ENCODE measurements at regions not wholly inside any gene's neighbourhood (a gene's known extent, or its start where the extent isn't known, plus 50 kb on each side); places are given as distances from the start of the nearest gene placed in this dataset.

DNA sequence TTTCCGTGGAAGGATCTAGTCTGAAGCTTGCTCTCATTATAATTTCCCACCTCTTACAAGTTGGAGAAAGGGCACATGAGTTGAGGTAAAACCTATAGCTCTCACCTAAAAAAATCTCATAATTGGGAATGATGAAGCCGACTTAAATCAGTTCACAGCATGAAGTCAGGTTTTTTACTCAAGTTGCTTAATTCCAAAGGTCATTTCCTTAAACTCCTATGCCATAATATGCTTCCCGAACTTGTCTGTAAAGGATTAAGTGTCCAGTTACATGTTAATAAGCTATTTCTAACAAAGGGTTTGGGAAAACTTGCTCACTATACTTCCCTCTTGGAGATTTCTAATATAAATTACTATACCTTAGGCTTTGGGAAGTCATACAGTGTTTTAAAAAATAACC, 481.2 kb downstream of the NUP35 start:
- intact Hi-C loops (cut with micrococcal nuclease): no loop called here
- H3K9me3 Mint-ChIP-seq (ENCODE audit: unreplicated experiment): no peaks in the 10 kb centered on the region
- BruUV-seq (replicated peaks): no TSS peak
- TF ChIP-seq CTCF (IDR thresholded peaks at IDR 0.05; ENCODE audit: unreplicated experiment): no peak
- POLR2A ChIA-PET: no interaction called here
- H3K27ac Mint-ChIP-seq (ENCODE audit: low read depth, unreplicated experiment): no peak overlapping the region
- no peak overlapping the region for H3K4me3 Mint-ChIP-seq (ENCODE audit: unreplicated experiment)
- H3K27me3 Mint-ChIP-seq (ENCODE audit: insufficient read depth, unreplicated experiment): no peaks in the 10 kb centered on the region
- no peaks in the 10 kb centered on the region for H3K36me3 Mint-ChIP-seq (ENCODE audit: insufficient read depth, unreplicated experiment)
- no peaks in the 10 kb centered on the region for H3K4me1 Mint-ChIP-seq (ENCODE audit: insufficient read depth, unreplicated experiment)
- no peak for DNase-seq (ENCODE audit: unreplicated experiment)
- CTCF ChIA-PET: interaction anchor here (0.6 to 1.1 kb wide), 2 partner anchors 30 to 339 kb away, joined by 3 to 4 read pairs; no protein-coding TSS in a partner anchor

GRCh38 chr2:183606022-183606717, 481.9 kb downstream of the NUP35 start:
- H3K9me3 Mint-ChIP-seq (ENCODE audit: unreplicated experiment): no peaks in the 10 kb centered on the region
- DNase-seq (ENCODE audit: unreplicated experiment): no peak
- no peaks in the 10 kb centered on the region for H3K27me3 Mint-ChIP-seq (ENCODE audit: insufficient read depth, unreplicated experiment)
- TF ChIP-seq CTCF (IDR thresholded peaks at IDR 0.05; ENCODE audit: unreplicated experiment): no peak
- BruUV-seq (replicated peaks): no TSS peak
- no peak overlapping the region for H3K4me3 Mint-ChIP-seq (ENCODE audit: unreplicated experiment)
- H3K36me3 Mint-ChIP-seq (ENCODE audit: insufficient read depth, unreplicated experiment): no peaks in the 10 kb centered on the region
- H3K27ac Mint-ChIP-seq (ENCODE audit: low read depth, unreplicated experiment): no peak overlapping the region
- no peaks in the 10 kb centered on the region for H3K4me1 Mint-ChIP-seq (ENCODE audit: insufficient read depth, unreplicated experiment)
- intact Hi-C loops (cut with micrococcal nuclease): no loop called here
- ChIA-PET CTCF (interaction anchor here (0.6 kb wide), 1 partner anchor 30 kb away, joined by 4 read pairs; no protein-coding TSS in a partner anchor), POLR2A (no interaction called here)

DNA sequence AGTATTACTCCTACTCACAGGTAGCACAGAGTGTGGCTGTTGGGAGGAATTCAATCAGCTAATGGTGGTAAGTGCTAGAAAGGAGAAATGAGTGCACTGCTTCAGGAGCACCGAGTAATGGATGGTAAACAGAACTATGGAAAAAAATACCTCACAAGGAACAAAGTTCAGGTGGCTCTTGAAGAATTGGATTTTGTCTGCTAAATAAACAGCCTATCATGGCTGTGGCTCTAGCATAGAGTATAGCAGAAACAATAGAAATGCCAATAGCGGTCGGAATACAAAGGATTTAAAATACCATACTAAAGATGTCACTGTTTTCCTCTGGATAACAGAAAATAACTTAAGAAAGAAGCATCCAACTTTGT, 482.5 kb downstream of the NUP35 start:
- Mint-ChIP-seq H3K4me3 (ENCODE audit: unreplicated experiment) (no peak overlapping the region), H3K27ac (ENCODE audit: low read depth, unreplicated experiment) (no peak overlapping the region), H3K36me3 (ENCODE audit: insufficient read depth, unreplicated experiment) (no peaks in the 10 kb centered on the region), H3K4me1 (ENCODE audit: insufficient read depth, unreplicated experiment) (no peaks in the 10 kb centered on the region), H3K9me3 (ENCODE audit: unreplicated experiment) (no peaks in the 10 kb centered on the region), H3K27me3 (ENCODE audit: insufficient read depth, unreplicated experiment) (no peaks in the 10 kb centered on the region)
- no peak for DNase-seq (ENCODE audit: unreplicated experiment)
- POLR2A ChIA-PET: no interaction called here
- CTCF ChIA-PET: no interaction called here
- intact Hi-C loops (cut with micrococcal nuclease): no loop called here
- no peak for TF ChIP-seq CTCF (IDR thresholded peaks at IDR 0.05; ENCODE audit: unreplicated experiment)
- no TSS peak for BruUV-seq (replicated peaks)

- H3K27ac Mint-ChIP-seq (ENCODE audit: low read depth, unreplicated experiment): no peak overlapping the region
- ChIA-PET POLR2A (no interaction called here), CTCF (interaction anchor here (1.2 kb wide), 1 partner anchor 15 kb away, joined by 3 read pairs; no protein-coding TSS in a partner anchor)
- intact Hi-C loops (cut with micrococcal nuclease): no loop called here
- no peaks in the 10 kb centered on the region for H3K4me1 Mint-ChIP-seq (ENCODE audit: insufficient read depth, unreplicated experiment)
- BruUV-seq (replicated peaks): no TSS peak
- H3K36me3 Mint-ChIP-seq (ENCODE audit: insufficient read depth, unreplicated experiment): no peaks in the 10 kb centered on the region
- no peak for DNase-seq (ENCODE audit: unreplicated experiment)
- no peak overlapping the region for H3K4me3 Mint-ChIP-seq (ENCODE audit: unreplicated experiment)
- TF ChIP-seq CTCF (IDR thresholded peaks at IDR 0.05; ENCODE audit: unreplicated experiment): no peak
- H3K9me3 Mint-ChIP-seq (ENCODE audit: unreplicated experiment): no peaks in the 10 kb centered on the region
- no peaks in the 10 kb centered on the region for H3K27me3 Mint-ChIP-seq (ENCODE audit: insufficient read depth, unreplicated experiment)
Observed at GRCh38 chr2:183607995-183608394, 483.8 kb downstream of the NUP35 start.

All from MCF 10A (cell line).